NCI-H510A treated with DMSO at 0.1 percent for 48 hours (cell line): ENCODE measurements at regions not wholly inside any gene's neighbourhood (a gene's known extent, or its start where the extent isn't known, plus 50 kb on each side); places are given as distances from the start of the nearest gene placed in this dataset.
"Not testable (repeated sequence)": the region's sequence is repeated elsewhere in the genome, so short reads cannot be mapped to it uniquely, and the experiment has no call there.

ENCODE experiments used
- DNase-seq: peaks from one replicate; lab custom pipeline; 2025; lab: John Stamatoyannopoulos, UW

DNA sequence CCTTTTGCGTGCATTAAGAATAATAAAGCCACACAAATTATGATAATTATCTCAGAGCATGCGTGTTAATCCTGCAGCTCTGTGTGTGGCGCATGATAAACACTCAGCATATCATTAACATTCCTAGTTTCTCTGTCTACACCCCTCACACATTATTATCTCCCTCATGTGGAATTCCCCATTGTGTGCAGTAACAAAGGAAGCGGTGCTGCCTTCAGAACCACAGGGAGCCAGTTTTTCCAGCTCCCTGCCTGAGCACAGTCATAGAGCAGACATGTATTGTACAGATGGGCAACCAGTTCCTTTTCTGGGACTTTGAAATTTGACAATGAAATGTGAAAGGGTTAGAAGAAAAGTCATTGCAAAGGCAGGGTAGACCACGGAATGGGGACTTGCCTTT lies 1365.5 kb upstream of the CDH9 start:
- no peak for DNase-seq

DNA sequence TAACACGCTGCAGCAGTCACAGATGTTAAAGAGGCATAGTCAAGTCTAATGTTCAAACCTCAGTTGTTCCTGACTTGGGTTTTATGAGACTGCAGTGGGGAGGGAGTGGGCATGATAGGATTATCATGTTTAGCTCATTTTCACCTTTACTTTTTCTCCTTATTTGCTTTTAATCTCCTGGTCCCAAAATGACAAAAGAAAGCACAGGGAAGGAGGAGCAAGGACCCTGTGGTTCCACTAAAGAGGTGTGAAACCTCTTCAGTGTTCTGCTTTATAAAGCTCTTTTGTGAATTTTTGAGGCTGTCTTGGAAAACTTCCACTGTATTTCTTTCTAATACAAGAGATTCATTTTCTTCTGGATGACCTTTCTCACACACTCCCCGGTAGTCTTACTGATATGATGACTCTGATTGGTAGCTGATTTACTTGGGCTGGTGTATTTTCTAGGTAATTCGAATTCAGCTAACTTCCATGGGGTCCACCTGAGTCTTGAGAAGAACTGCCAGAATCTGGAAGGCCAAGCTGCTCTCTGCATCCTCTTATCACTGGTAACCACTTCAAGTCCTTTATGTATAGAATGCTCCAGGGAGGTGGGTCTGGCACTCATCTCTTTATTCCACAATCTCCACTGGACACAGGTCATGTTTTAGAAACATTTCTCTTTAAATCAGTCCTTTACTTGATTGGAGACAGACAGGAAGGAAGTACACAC lies 1364.4 kb upstream of the CDH9 start:
- no peak for DNase-seq

DNA sequence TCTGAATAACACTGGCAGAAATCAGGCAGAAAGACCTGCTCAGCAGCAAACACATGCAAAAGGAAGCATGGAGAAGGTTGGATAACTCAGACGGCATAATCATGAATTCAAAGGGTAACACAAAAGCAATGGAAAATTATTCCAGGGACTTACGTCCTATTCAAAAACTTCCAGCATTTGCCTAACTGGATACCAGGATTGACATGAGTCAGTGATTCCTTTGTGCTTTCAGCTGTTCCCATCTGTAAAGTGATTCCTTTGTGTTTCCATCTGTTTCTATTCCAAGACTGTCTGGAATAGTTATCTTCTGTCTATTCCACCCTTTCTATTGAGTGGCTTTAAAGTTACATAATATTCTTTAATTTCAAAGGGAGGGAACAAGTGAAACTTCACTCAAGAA lies 1361.7 kb upstream of the CDH9 start:
- no peak for DNase-seq

DNA sequence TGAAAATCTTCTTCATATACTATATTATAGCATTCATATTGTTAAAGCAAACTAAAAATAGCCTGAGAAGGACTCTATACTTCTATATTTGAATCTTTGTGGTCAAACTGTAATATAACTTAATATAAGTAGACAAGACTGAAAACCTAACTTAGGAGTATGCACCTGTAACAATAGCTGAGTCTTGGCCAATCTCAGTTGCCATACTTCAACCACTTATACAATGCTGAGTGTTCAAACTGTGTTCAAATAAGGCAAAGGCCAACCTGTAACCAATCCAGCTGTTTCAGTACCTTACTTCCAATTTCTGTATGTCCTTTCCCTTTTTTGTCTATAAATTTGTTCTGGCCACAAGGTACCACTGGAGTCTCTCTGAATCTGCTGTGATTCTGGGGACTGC lies 1360.8 kb upstream of the CDH9 start:
- no peak for DNase-seq

DNA sequence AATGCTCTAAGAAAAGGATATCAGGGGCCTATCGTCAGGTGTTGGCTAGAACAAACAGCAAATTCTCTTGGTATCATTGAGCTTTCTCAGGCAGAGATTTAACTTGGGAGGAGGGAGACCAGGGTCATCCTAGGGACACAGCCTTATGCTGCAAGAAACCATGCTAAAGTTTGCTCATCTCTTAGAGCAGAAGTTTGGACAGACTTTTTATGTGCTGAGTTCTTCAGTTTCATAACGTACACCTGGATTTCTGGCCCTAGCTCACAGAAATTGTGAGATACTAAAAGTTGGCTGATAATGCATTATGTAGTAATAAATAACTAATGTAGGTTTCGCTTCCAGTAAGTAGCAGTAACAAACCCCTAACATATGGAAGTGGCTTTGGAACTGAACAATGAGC lies 1359.8 kb upstream of the CDH9 start:
- DNase-seq = no peak

DNA sequence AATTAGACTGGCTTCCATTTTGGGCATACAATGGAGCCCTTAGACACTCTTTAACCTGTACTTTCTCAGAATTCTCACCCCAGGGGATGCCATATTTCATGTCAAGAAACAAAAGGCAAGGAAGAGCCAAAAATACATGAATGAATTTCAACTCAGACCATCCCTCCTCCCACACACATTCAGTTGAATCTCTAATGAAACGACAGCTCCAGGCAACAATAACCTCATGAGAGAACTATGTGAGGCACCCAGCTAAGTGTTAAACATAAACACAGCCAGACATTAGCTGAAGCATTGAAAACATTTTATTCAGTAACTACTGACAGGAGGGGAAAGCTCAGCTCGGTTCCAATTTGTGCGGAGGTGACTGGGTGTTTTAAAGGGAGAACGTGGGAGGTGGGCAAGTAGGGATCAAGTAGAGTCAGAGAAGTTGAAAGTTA lies 1359.1 kb upstream of the CDH9 start:
- DNase-seq = no peak

DNA sequence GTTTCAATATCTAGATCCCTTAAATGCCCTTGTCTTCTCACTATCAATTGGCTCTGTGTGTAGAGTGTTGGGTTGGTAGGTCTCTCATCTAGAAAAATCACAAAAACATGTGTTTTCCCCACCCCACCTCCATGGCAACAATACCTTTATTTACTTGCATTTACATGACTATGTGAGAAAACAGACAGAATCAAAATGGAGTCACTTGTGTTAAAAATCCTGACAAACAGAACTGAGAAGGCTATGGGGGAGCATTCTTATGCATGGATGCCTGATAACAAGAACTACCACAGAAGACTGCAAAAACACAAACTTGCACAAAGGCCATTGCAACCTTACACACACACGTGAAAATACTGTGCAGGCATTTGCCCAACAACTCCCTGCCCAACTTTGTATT lies 1352.9 kb upstream of the CDH9 start:
- no peak for DNase-seq

DNA sequence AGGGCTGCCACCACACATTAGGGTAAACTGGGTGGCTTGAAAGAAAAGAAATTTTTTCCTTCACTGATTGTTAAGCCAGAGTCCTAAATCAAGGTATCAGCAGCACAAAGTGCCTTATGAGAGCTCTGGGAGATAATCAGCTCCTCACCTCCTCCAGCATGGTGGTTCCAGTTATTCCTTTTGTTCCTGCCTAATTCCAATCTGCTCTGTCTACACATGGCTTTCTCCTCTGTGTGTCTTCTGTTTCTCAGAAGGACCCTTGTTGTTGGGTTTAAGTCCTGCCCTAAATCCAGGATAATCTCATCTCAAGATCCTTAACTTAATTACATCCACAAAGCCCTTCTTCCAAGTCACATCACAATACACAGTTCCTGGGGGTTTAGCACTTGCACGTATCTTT lies 1352.0 kb upstream of the CDH9 start:
- no peak for DNase-seq

GRCh38 chr5:28389727-28390126 lies 1351.3 kb upstream of the CDH9 start:
- not testable (repeated sequence) for DNase-seq

DNA sequence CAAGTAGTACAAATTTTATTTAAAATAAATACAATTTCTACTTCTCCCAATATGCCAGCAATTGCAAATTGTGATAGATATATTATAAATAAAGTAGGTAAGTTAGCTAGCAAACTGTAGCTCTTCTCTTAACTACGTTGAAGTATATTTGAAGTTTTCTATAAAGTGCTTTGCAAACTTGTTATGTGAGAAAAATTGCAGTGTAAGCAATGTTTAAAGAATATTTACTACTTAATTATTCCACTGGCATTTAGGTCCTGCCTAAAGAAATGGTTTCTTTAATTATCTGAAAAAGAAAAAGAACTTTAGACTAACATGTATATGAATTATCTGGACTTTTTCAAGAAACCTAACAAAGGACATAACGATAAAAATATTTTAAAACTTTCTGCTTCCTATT lies 1350.0 kb upstream of the CDH9 start:
- DNase-seq = no peak

DNA sequence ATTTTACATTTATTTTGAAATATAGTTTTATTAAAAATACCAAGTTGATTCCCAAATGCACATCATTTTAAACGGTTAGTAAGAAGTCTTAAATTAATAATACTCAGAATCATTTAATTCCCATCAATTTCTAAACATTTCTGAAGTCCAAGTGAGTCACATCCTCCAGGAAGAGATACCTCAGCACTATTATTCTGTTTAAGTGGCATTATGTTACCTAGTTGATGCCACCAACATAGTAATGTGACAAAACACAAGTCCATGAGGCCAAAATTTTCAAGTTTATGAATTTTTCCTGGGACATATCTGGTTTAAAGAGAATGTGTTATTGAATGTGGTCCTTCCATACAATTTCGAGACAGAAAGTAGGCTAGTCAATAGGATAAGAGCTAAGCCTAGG lies 1348.3 kb upstream of the CDH9 start:
- DNase-seq = no peak

GRCh38 chr5:28380167-28380566 lies 1341.8 kb upstream of the CDH9 start:
- DNase-seq = no peak

DNA sequence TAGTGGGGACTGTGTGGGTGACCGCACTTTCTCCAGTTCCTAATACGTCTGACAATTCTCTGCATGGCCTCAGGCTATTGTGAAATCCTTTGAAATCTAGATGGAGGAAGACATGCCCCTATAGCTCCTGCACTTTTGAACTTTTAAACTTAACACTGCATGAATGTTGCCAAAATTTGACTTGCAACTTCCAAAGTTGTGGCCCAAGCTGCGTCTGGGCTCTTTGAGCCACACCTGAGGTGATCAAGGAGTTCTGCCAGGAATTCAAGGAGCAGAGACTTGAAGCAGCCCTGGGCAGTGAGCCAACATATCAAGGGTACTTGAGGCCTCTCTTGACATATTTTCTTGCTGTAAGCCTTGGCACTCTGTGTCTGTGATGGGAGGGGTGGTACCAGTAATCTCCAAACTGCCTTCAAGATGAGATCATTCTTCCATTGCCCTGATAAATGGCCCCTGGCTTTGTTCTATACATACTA lies 1336.1 kb upstream of the CDH9 start:
- peak; percentile 40 for DNase-seq

GRCh38 chr5:28370896-28371295 lies 1332.5 kb upstream of the CDH9 start:
- no peak for DNase-seq

- no peak for DNase-seq
Observed at GRCh38 chr5:28369418-28369817, 1331.0 kb upstream of the CDH9 start.

- DNase-seq = no peak
Observed at GRCh38 chr5:28355831-28356230, 1317.4 kb upstream of the CDH9 start.

DNA sequence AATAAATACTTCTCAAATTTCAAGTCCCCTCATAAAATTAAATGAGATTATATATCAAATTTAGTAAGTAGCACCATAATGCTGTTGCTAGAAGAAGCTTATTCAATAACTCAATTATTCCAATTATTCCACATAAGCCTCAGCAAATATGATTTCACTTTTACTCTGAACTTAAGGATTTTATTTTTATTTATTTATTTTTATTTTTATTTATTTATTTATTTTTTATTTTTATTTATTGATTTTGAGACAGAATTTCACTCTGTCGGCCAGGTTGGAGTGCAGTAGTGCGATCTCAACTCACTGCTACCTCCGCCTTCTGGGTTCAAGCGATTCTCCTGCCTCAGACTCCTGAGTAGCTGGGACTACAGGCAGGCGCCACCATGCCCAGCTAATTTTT lies 1308.3 kb upstream of the CDH9 start:
- DNase-seq = no peak

DNA sequence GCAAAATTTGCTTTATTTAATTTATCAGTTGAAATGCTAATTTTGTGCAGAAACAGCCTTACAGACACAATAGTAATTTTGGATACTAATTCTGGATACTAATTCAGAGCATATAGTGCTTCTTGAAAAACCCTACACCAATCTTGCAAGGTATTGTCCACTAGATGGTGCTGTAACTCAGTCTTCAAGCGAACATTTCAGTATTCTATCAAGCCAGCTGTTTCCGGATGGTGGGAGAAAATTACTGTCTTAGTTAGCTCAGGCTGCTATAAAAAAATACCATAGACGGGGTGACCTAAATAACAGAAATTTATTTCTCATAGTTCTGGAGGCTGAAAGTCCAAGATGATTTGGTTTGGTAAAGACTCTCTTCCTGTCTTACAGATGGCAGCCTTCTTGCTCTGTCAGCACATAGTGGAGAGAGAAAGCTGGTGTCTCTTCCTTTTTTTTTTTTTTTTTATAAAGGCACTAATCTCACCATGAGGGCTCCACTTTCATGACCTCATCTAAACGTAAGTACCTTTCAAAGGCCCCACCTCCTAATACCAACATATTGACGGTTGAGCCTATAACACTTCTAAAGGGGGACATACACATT lies 1306.5 kb upstream of the CDH9 start:
- DNase-seq = peak; percentile 64

- DNase-seq = no peak
Observed at GRCh38 chr5:28329176-28329575, 1290.8 kb upstream of the CDH9 start.

DNA sequence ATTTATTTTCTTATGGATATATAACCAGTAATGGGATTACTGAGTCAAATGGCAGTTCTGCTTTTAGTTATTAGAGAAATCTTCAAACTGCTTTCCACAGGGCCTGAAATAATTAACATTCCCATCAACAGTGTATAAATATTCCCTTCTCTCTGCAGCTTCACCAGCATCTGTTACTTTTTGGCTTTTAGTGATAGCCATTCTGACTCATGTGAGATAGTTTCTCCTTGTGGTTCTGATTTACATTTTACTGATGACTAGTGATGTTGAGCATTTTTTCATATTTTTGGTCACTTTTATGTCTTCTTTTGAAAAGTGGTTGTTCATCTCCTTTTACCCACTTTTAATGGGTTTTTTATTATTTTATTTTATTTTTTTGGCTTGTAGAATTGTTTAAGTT lies 1290.3 kb upstream of the CDH9 start:
- DNase-seq = no peak

DNA sequence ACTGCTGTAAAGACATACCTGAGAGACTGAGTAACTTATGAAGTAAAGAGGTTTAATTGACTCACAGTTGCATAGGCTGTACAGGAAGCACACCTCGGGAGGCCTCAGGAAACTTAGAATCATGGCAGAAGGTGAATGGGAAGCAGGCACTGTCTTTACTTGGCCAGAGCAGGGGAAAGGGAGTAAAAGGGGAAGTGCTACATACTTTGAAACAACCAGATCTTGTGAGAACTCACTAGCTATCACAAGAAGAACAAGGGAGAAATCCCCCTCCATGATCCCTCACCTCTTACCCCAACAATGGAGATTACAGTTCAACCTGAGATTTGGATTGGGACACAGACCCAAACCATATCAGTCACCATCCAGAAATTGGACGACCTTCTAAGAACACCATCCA lies 1285.8 kb upstream of the CDH9 start:
- DNase-seq = no peak

- DNase-seq = no peak
Observed at GRCh38 chr5:28313953-28314352, 1275.6 kb upstream of the CDH9 start.

- DNase-seq = no peak
Observed at GRCh38 chr5:28313321-28313951, 1275.0 kb upstream of the CDH9 start.

DNA sequence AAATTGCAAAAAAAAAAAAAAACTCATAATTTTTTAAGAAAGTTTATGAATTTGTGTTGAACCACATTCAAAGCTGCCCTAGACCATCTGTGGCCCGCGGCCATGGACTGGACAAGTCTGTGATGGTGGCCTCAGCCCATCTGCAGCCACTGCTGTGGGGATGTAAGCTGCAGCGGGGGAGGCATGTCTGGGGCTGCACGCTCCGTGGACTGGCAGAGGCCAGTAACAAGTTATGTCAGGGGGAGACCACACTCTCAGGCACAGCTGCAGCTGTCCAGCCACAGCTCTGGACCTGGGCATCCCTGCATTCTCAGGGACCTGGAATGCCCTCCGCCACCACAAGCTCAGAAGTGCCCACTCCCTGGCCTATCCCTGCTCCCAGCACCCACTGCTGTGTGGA lies 1272.3 kb upstream of the CDH9 start:
- no peak for DNase-seq
